ENCODE measurements at regions not wholly inside any gene's neighbourhood (a gene's known extent, or its start where the extent isn't known, plus 50 kb on each side); places are given as distances from the start of the nearest gene placed in this dataset.

GRCh38 chr4:111204797-111205196 lies 581.9 kb upstream of the PITX2 start:
- DNase-seq (ENCODE audit: low spot score): no peak
- Histone ChIP-seq H3K4me3 (no peak overlapping the region), H3K27ac (no peak overlapping the region)
- TF ChIP-seq, protein P1, sequence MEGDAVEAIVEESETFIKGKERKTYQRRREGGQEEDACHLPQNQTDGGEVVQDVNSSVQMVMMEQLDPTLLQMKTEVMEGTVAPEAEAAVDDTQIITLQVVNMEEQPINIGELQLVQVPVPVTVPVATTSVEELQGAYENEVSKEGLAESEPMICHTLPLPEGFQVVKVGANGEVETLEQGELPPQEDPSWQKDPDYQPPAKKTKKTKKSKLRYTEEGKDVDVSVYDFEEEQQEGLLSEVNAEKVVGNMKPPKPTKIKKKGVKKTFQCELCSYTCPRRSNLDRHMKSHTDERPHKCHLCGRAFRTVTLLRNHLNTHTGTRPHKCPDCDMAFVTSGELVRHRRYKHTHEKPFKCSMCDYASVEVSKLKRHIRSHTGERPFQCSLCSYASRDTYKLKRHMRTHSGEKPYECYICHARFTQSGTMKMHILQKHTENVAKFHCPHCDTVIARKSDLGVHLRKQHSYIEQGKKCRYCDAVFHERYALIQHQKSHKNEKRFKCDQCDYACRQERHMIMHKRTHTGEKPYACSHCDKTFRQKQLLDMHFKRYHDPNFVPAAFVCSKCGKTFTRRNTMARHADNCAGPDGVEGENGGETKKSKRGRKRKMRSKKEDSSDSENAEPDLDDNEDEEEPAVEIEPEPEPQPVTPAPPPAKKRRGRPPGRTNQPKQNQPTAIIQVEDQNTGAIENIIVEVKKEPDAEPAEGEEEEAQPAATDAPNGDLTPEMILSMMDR (IDR thresholded peaks at IDR 0.05): no peak

GRCh38 chr4:111208970-111209369 lies 586.1 kb upstream of the PITX2 start:
- Histone ChIP-seq H3K4me3 (no peak overlapping the region), H3K27ac (no peak overlapping the region)
- TF ChIP-seq, protein P1 (IDR thresholded peaks at IDR 0.05): no peak
- no peak for DNase-seq (ENCODE audit: low spot score)

GRCh38 chr4:111209706-111210105 lies 586.8 kb upstream of the PITX2 start:
- Histone ChIP-seq H3K4me3 (no peak overlapping the region), H3K27ac (no peak overlapping the region)
- TF ChIP-seq, protein P1 (IDR thresholded peaks at IDR 0.05): no peak
- no peak for DNase-seq (ENCODE audit: low spot score)

DNA sequence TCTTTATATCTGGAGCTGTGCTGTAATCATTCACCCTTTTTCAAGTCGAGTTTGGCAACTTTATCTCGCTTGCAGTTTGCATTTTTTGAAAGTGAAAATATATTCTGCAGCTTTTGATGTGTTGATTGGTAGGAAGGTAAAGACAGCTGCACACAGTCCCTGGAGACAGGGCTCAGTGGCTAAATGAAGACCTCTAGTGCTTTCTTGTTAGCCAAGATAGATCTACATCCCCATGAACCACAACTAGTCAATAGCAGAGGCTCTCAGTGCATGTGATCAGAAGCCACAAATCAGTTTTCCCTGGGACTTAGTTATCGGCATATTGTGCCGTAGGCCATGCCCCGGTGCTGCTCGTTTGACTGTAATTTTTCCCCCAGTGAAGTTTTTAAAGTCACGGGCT lies 587.7 kb upstream of the PITX2 start:
- H3K27ac ChIP-seq: no peak overlapping the region
- no peak overlapping the region for H3K4me3 ChIP-seq
- DNase-seq (ENCODE audit: low spot score): no peak
- TF ChIP-seq, protein P1 (IDR thresholded peaks at IDR 0.05): no peak

DNA sequence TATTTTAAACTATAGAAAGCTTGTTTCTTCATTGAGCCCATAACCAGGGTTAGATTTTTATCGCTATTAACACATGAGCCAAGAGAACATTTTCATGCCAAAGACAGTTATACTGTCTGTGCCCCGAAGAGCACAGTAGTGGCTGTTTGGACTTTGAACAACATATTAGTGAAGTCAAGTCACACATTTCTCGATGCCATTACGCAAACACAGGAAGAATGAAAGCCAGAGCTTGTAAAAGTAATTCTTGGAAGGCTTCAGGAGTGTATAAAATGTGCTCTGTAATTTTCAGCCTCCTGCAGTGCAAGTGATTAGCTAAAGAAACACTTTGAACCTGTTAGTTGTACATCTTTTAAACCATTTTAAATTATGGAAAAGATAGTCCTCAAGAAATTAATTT lies 590.7 kb upstream of the PITX2 start:
- DNase-seq (ENCODE audit: low spot score): no peak
- no peak overlapping the region for H3K27ac ChIP-seq
- TF ChIP-seq, protein P1 (IDR thresholded peaks at IDR 0.05): no peak

GRCh38 chr4:111214371-111214770 lies 591.5 kb upstream of the PITX2 start:
- no peak for DNase-seq (ENCODE audit: low spot score)
- no peak overlapping the region for H3K4me3 ChIP-seq
- TF ChIP-seq, protein P1 (IDR thresholded peaks at IDR 0.05): no peak
- H3K27ac ChIP-seq: no peak overlapping the region

More for the DNA sequence above, 590.7 kb upstream of the PITX2 start:
- H3K4me3 ChIP-seq: no peak overlapping the region

- Histone ChIP-seq H3K4me3 (no peak overlapping the region), H3K27ac (no peak overlapping the region)
- DNase-seq (ENCODE audit: low spot score): no peak
- TF ChIP-seq, protein P1 (IDR thresholded peaks at IDR 0.05): no peak
These were observed 592.9 kb upstream of the PITX2 start for GRCh38 chr4:111215755-111216154.
